ENCODE measurements at regions not wholly inside any gene's neighbourhood (a gene's known extent, or its start where the extent isn't known, plus 50 kb on each side); places are given as distances from the start of the nearest gene placed in this dataset.
A peak's percentile ranks its signal among the peaks of the same experiment; 100 is the strongest.
"Not testable (repeated sequence)": the region's sequence is repeated elsewhere in the genome, so short reads cannot be mapped to it uniquely, and the experiment has no call there.

- H3K14ac ChIP-seq (ENCODE audit: insufficient read length); H2BK12ac ChIP-seq (ENCODE audit: low read depth, low read length); H2BK5ac ChIP-seq (ENCODE audit: low read depth, low read length); H3K23ac ChIP-seq (ENCODE audit: insufficient read length); H2AK5ac ChIP-seq (ENCODE audit: low read depth, low read length); H3K18ac ChIP-seq (ENCODE audit: extremely low read depth, low read length); H2BK15ac ChIP-seq (ENCODE audit: low read length); H3K4me2 ChIP-seq (ENCODE audit: insufficient read depth in 1 of 2, low read depth in 2 of 2, low read length in 2 of 2); H4K20me1 ChIP-seq (replicated peaks in 1 of 2; ENCODE audit: control insufficient read depth in 1 of 2, insufficient read depth in 2 of 2, low read length in 2 of 2); FAIRE-seq; H2BK20ac ChIP-seq (ENCODE audit: low read length); H2BK120ac ChIP-seq (replicated peaks; ENCODE audit: low read depth, low read length); H3K27ac ChIP-seq (ENCODE audit: low read depth, low read length); H3K36me3 ChIP-seq (ENCODE audit: control insufficient read depth in 2 of 4, insufficient read depth in 4 of 4, low read length in 3 of 4); H3K27me3 ChIP-seq (replicated peaks in 1 of 4; ENCODE audit: control insufficient read depth in 3 of 4, extremely low read depth in 1 of 4, insufficient read depth in 3 of 4, low read length in 3 of 4); H4K91ac ChIP-seq (replicated peaks; ENCODE audit: insufficient read length, low read length); CTCF ChIA-PET (ENCODE audit: partially characterized antibody); H3K4me3 ChIP-seq (ENCODE audit: extremely low read depth in 1 of 4, insufficient read depth in 2 of 4, low read depth in 3 of 4, low read length in 4 of 4); H2AFZ ChIP-seq (ENCODE audit: low read length); H3K4me1 ChIP-seq (replicated peaks in 1 of 4; ENCODE audit: control insufficient read depth in 3 of 4, insufficient read depth in 4 of 4, low read length in 3 of 4); H3K9ac ChIP-seq (replicated peaks in 1 of 4; ENCODE audit: extremely low read depth in 1 of 4, low read depth in 3 of 4, low read length in 3 of 4); H4K8ac ChIP-seq (ENCODE audit: extremely low read depth, insufficient read depth, low read length); H3K9me3 ChIP-seq (ENCODE audit: insufficient read depth in 2 of 2, low read depth in 1 of 2, low read length in 1 of 2); H3K79me1 ChIP-seq (ENCODE audit: low read depth, low read length); H4K5ac ChIP-seq (ENCODE audit: insufficient read length, low read depth, low read length); H3K79me2 ChIP-seq (ENCODE audit: control insufficient read depth in 1 of 2, insufficient read depth in 2 of 2, low read length in 2 of 2); H3K4ac ChIP-seq (replicated peaks; ENCODE audit: insufficient read length, low read depth, low read length); POLR2A ChIA-PET (ENCODE audit: partially characterized antibody); H3K23me2 ChIP-seq (ENCODE audit: low read depth, low read length); H3K56ac ChIP-seq (replicated peaks; ENCODE audit: insufficient read length, low read depth, low read length): not testable (repeated sequence)
- no CpG with 5 or more reads among the region's 5 CpGs for WGBS, 2 experiments (ENCODE audit: extremely low coverage in 1 of 2, insufficient coverage in 1 of 2, insufficient read length in 1 of 2, insufficient replicate concordance in 2 of 2, low coverage in 1 of 2, low lambda C conversion rate in 2 of 2, missing lambda C conversion rate in 1 of 2)
- peak; percentile 43 to 56 for DNase-seq (ENCODE audit: low read depth in 1 of 2, low spot score in 2 of 2)
Observed at GRCh38 chr7:150110375-150110820, 212.8 kb upstream of the LRRC61 start.

GRCh38 chr7:150110882-150111281, 212.3 kb upstream of the LRRC61 start:
- FAIRE-seq = not testable (repeated sequence)
- 79% methylated on average over 3 of the region's 8 CpGs; no CpG with 5 or more reads in 1 of the 2 experiments for WGBS, 2 experiments (ENCODE audit: extremely low coverage in 1 of 2, insufficient coverage in 1 of 2, insufficient read length in 1 of 2, insufficient replicate concordance in 2 of 2, low coverage in 1 of 2, low lambda C conversion rate in 2 of 2, missing lambda C conversion rate in 1 of 2)

More at GRCh38 chr7:150110882-150111281, 212.3 kb upstream of the LRRC61 start:
- H2AFZ ChIP-seq (ENCODE audit: low read length); DNase-seq (ENCODE audit: low read depth in 1 of 2, low spot score in 2 of 2); H3K4me3 ChIP-seq (ENCODE audit: extremely low read depth in 1 of 4, insufficient read depth in 2 of 4, low read depth in 3 of 4, low read length in 4 of 4); H3K4ac ChIP-seq (replicated peaks; ENCODE audit: insufficient read length, low read depth, low read length); H3K79me2 ChIP-seq (ENCODE audit: control insufficient read depth in 1 of 2, insufficient read depth in 2 of 2, low read length in 2 of 2); H3K23me2 ChIP-seq (ENCODE audit: low read depth, low read length); H4K20me1 ChIP-seq (replicated peaks in 1 of 2; ENCODE audit: control insufficient read depth in 1 of 2, insufficient read depth in 2 of 2, low read length in 2 of 2); H3K27ac ChIP-seq (ENCODE audit: low read depth, low read length); H3K14ac ChIP-seq (ENCODE audit: insufficient read length); H2BK120ac ChIP-seq (replicated peaks; ENCODE audit: low read depth, low read length); H4K91ac ChIP-seq (replicated peaks; ENCODE audit: insufficient read length, low read length); H3K4me2 ChIP-seq (ENCODE audit: insufficient read depth in 1 of 2, low read depth in 2 of 2, low read length in 2 of 2); H2AK5ac ChIP-seq (ENCODE audit: low read depth, low read length); H4K5ac ChIP-seq (ENCODE audit: insufficient read length, low read depth, low read length); CTCF ChIA-PET (ENCODE audit: partially characterized antibody); H2BK15ac ChIP-seq (ENCODE audit: low read length); H2BK12ac ChIP-seq (ENCODE audit: low read depth, low read length); H3K9me3 ChIP-seq (ENCODE audit: insufficient read depth in 2 of 2, low read depth in 1 of 2, low read length in 1 of 2); H3K56ac ChIP-seq (replicated peaks; ENCODE audit: insufficient read length, low read depth, low read length); H3K27me3 ChIP-seq (replicated peaks in 1 of 4; ENCODE audit: control insufficient read depth in 3 of 4, extremely low read depth in 1 of 4, insufficient read depth in 3 of 4, low read length in 3 of 4); H3K9ac ChIP-seq (replicated peaks in 1 of 4; ENCODE audit: extremely low read depth in 1 of 4, low read depth in 3 of 4, low read length in 3 of 4); H4K8ac ChIP-seq (ENCODE audit: extremely low read depth, insufficient read depth, low read length); H3K4me1 ChIP-seq (replicated peaks in 1 of 4; ENCODE audit: control insufficient read depth in 3 of 4, insufficient read depth in 4 of 4, low read length in 3 of 4); H2BK20ac ChIP-seq (ENCODE audit: low read length); H3K23ac ChIP-seq (ENCODE audit: insufficient read length); H3K79me1 ChIP-seq (ENCODE audit: low read depth, low read length); POLR2A ChIA-PET (ENCODE audit: partially characterized antibody); H2BK5ac ChIP-seq (ENCODE audit: low read depth, low read length); H3K18ac ChIP-seq (ENCODE audit: extremely low read depth, low read length); H3K36me3 ChIP-seq (ENCODE audit: control insufficient read depth in 2 of 4, insufficient read depth in 4 of 4, low read length in 3 of 4): not testable (repeated sequence)
